ENCODE measurements at regions not wholly inside any gene's neighbourhood (a gene's known extent, or its start where the extent isn't known, plus 50 kb on each side); places are given as distances from the start of the nearest gene placed in this dataset.

DNA sequence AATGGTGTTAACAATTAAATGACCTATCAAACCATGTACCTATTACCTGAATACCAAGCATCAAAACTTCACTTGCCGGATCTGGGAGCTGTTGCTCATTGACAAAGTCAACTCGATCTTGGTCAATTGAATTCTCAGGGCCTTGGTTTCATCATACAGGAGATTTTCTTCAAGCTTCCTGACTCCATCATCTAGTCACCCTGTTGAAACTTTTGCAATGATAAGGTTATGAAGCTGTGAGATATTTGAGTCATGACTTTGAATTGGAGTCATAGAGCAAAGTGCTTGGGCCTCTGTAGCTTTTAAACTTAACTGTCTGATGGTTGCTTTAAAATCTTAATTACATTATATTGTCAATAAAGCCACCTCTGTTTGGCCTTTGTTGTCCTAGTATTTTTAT lies 260.9 kb downstream of the COG6 start:
- H3K4me2 ChIP-seq (replicated peaks; ENCODE audit: extremely low read depth, low read length, poor library complexity, severe bottlenecking) = no peak overlapping the region
- DNase-seq = no peak
- H3K9me3 ChIP-seq (replicated peaks in 1 of 2; ENCODE audit: control insufficient read depth in 1 of 2, insufficient read depth in 1 of 2, low read length in 2 of 2) = no peaks in the 10 kb centered on the region
- Mint-ChIP-seq H3K9me3 (peaks cover 0 to 2% (median 0%) of the 10 kb centered on the region in 7 donors), H3K4me3 (no peak overlapping the region), H3K36me3 (no peaks in the 10 kb centered on the region), H3K4me1 (no peaks in the 10 kb centered on the region), H3K27ac (no peak overlapping the region), H3K27me3 (ENCODE audit: low read depth in 3 of 3) (peaks cover 0 to 1% (median 0%) of the 10 kb centered on the region in 3 donors)
- no peak overlapping the region for H3K9ac ChIP-seq (ENCODE audit: insufficient read depth, low read length, poor library complexity, severe bottlenecking)
- H2AFZ ChIP-seq (ENCODE audit: insufficient read depth, low read depth, low read length, poor library complexity, severe bottlenecking) = no peak overlapping the region
- no CpG with 5 or more reads among the region's 2 CpGs for WGBS (ENCODE audit: insufficient coverage)
- H3K79me2 ChIP-seq (ENCODE audit: insufficient read depth, low read length) = no peaks in the 10 kb centered on the region
- no peaks in the 10 kb centered on the region for H3K4me1 ChIP-seq (ENCODE audit: control insufficient read depth in 1 of 2, insufficient read depth in 2 of 2, low read length in 2 of 2)
- no peaks in the 10 kb centered on the region for H4K20me1 ChIP-seq (ENCODE audit: insufficient read depth, low read length)
- H3K36me3 ChIP-seq (replicated peaks in 1 of 2; ENCODE audit: control insufficient read depth in 1 of 2, insufficient read depth in 2 of 2, low read length in 2 of 2) = no peaks in the 10 kb centered on the region
- H3K27me3 ChIP-seq (ENCODE audit: control insufficient read depth in 2 of 2, insufficient read depth in 2 of 2, low read length in 2 of 2) = no peaks in the 10 kb centered on the region
- H3K27ac ChIP-seq (ENCODE audit: low read depth in 1 of 2, low read length in 2 of 2) = no peak overlapping the region
- intact Hi-C loops (cut with micrococcal nuclease) = no loop called here
- TF ChIP-seq, protein P1, sequence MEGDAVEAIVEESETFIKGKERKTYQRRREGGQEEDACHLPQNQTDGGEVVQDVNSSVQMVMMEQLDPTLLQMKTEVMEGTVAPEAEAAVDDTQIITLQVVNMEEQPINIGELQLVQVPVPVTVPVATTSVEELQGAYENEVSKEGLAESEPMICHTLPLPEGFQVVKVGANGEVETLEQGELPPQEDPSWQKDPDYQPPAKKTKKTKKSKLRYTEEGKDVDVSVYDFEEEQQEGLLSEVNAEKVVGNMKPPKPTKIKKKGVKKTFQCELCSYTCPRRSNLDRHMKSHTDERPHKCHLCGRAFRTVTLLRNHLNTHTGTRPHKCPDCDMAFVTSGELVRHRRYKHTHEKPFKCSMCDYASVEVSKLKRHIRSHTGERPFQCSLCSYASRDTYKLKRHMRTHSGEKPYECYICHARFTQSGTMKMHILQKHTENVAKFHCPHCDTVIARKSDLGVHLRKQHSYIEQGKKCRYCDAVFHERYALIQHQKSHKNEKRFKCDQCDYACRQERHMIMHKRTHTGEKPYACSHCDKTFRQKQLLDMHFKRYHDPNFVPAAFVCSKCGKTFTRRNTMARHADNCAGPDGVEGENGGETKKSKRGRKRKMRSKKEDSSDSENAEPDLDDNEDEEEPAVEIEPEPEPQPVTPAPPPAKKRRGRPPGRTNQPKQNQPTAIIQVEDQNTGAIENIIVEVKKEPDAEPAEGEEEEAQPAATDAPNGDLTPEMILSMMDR (IDR thresholded peaks at IDR 0.05) = no peak
- no peak overlapping the region for H3K4me3 ChIP-seq (replicated peaks in 1 of 3; ENCODE audit: low read depth in 2 of 3, low read length in 3 of 3)

DNA sequence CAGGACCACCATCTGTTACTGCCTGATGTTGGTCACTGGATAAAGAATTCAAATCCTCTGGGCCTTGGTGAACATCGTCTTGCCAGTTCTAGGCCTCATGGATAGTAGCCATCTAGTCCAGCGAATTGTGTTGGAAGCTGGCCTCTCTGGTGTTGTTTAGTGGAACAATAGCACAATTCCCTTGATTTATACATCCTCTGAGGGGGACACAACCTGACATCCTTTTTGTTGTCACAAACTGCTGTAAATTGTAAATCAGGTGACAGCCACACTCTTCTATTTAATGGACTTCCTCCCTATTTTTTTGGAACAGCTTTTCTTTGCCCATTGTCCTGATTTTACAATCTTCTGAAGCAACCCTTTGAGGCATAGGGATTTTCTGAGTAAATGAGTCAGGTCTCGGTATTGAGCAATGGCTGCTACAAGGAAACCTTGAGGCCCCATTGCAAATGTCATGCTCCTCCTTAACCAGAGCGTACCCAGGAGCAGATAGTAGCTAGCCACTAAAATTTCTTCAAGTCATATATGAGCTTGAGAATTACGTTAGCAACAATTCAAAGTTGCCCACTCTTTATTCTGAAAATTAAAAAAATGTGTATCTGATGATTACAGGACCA lies 263.3 kb downstream of the COG6 start:
- no peaks in the 10 kb centered on the region for H3K36me3 Mint-ChIP-seq

More for the DNA sequence above, 263.3 kb downstream of the COG6 start:
- WGBS (ENCODE audit: insufficient coverage) = no CpG with 5 or more reads among the region's 5 CpGs
- H3K4me2 ChIP-seq (replicated peaks; ENCODE audit: extremely low read depth, low read length, poor library complexity, severe bottlenecking) = no peak overlapping the region
- H3K9ac ChIP-seq (ENCODE audit: insufficient read depth, low read length, poor library complexity, severe bottlenecking) = no peak overlapping the region
- H3K4me1 Mint-ChIP-seq = no peaks in the 10 kb centered on the region
- no peak overlapping the region for H3K4me3 Mint-ChIP-seq
- H3K27ac Mint-ChIP-seq = no peak overlapping the region
- no peak overlapping the region for H3K4me3 ChIP-seq (replicated peaks in 1 of 3; ENCODE audit: low read depth in 2 of 3, low read length in 3 of 3)
- no peaks in the 10 kb centered on the region for H3K9me3 ChIP-seq (replicated peaks in 1 of 2; ENCODE audit: control insufficient read depth in 1 of 2, insufficient read depth in 1 of 2, low read length in 2 of 2)
- intact Hi-C loops (cut with micrococcal nuclease) = no loop called here
- no peak overlapping the region for H3K27ac ChIP-seq (ENCODE audit: low read depth in 1 of 2, low read length in 2 of 2)
- no peaks in the 10 kb centered on the region for H3K4me1 ChIP-seq (ENCODE audit: control insufficient read depth in 1 of 2, insufficient read depth in 2 of 2, low read length in 2 of 2)
- TF ChIP-seq, protein P1 (IDR thresholded peaks at IDR 0.05) = no peak
- no peak for DNase-seq
- no peaks in the 10 kb centered on the region for H3K36me3 ChIP-seq (replicated peaks in 1 of 2; ENCODE audit: control insufficient read depth in 1 of 2, insufficient read depth in 2 of 2, low read length in 2 of 2)
- H3K79me2 ChIP-seq (ENCODE audit: insufficient read depth, low read length) = no peaks in the 10 kb centered on the region
- no peaks in the 10 kb centered on the region for H3K27me3 ChIP-seq (ENCODE audit: control insufficient read depth in 2 of 2, insufficient read depth in 2 of 2, low read length in 2 of 2)
- H4K20me1 ChIP-seq (ENCODE audit: insufficient read depth, low read length) = no peaks in the 10 kb centered on the region
- H2AFZ ChIP-seq (ENCODE audit: insufficient read depth, low read depth, low read length, poor library complexity, severe bottlenecking) = no peak overlapping the region
- H3K9me3 Mint-ChIP-seq = peaks cover 0 to 11% (median 5%) of the 10 kb centered on the region in 7 donors
- H3K27me3 Mint-ChIP-seq (ENCODE audit: low read depth in 3 of 3) = peaks cover 0 to 2% (median 0%) of the 10 kb centered on the region in 3 donors
